ENCODE measurements at regions not wholly inside any gene's neighbourhood (a gene's known extent, or its start where the extent isn't known, plus 50 kb on each side); places are given as distances from the start of the nearest gene placed in this dataset.

DNA sequence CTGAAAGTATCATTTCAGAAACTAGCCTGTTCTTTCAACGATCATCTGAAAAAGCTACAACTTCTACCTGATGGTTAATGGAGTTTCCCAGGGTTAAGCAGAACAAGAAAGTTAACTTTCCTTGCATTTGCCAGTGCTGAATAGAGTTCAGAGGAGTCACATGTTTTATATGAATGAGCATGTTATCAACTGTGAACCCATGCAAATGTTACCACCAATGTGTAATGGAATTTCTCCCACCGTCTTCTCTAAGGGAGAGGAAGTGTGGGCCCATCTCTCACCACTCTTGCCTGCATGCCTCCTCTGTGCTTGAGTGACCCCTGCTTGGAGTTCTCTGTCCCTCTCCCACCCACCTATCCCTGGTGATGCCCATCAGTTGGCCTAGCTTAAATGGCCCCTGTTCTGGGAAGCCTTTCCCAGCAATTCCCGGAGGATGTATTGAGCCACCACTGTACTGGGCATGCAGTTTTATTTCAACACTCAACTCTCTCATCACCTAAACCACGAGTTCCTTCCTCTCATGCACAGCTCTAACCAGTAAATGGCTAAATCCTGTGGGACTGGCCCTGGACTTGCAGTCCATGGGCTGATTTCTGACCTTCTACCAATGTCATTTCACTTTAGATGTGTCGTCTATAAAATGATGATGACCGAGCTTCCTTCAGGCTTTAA, 159.8 kb downstream of the RPAP3 start:
- H3K27ac ChIP-seq: no peak overlapping the region
- TF ChIP-seq, protein P1, sequence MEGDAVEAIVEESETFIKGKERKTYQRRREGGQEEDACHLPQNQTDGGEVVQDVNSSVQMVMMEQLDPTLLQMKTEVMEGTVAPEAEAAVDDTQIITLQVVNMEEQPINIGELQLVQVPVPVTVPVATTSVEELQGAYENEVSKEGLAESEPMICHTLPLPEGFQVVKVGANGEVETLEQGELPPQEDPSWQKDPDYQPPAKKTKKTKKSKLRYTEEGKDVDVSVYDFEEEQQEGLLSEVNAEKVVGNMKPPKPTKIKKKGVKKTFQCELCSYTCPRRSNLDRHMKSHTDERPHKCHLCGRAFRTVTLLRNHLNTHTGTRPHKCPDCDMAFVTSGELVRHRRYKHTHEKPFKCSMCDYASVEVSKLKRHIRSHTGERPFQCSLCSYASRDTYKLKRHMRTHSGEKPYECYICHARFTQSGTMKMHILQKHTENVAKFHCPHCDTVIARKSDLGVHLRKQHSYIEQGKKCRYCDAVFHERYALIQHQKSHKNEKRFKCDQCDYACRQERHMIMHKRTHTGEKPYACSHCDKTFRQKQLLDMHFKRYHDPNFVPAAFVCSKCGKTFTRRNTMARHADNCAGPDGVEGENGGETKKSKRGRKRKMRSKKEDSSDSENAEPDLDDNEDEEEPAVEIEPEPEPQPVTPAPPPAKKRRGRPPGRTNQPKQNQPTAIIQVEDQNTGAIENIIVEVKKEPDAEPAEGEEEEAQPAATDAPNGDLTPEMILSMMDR (IDR thresholded peaks at IDR 0.05): no peak
- no peak for TF ChIP-seq POLR2A (IDR thresholded peaks at IDR 0.05)
- no peaks in the 10 kb centered on the region for H3K9me3 ChIP-seq
- H3K27me3 ChIP-seq: no peaks in the 10 kb centered on the region
- H3K4me3 ChIP-seq (replicated peaks in 1 of 3): no peak overlapping the region
- no peak for DNase-seq
- intact Hi-C loops (cut with DNase I): no loop called here
- WGBS, 2 donors: 73 to 79% methylated on average over 6 of the region's 6 CpGs
- H3K4me1 ChIP-seq: no peaks in the 10 kb centered on the region
- no peaks in the 10 kb centered on the region for H3K36me3 ChIP-seq

DNA sequence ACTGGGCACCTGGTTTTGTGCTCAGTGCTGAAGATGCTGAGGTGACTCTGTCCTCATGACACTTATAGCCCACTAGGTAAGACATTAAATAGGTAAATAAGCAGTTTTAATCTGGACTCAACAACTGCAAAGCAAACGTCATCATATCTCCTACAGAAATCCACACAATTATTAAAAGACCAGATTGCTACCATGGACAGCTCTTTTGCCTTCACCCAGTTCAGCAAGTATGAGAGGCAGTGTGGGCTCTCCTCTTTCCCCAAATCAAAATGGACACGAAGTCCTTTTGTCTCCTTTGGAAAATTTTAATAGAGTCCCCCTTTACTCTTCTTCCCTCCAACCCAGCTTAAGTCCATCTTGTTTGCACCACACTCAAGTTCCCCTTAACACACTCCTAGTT, 171.1 kb downstream of the RPAP3 start:
- H3K36me3 ChIP-seq: no peaks in the 10 kb centered on the region
- H3K27ac ChIP-seq: no peak overlapping the region
- no peak for TF ChIP-seq POLR2A (IDR thresholded peaks at IDR 0.05)
- no peak overlapping the region for H3K4me3 ChIP-seq (replicated peaks in 1 of 3)
- DNase-seq: no peak
- H3K4me1 ChIP-seq: no peaks in the 10 kb centered on the region
- intact Hi-C loops (cut with DNase I): no loop called here
- 8 to 25% methylated on average over 2 of the region's 2 CpGs for WGBS, 2 donors
- no peaks in the 10 kb centered on the region for H3K9me3 ChIP-seq
- no peaks in the 10 kb centered on the region for H3K27me3 ChIP-seq

DNA sequence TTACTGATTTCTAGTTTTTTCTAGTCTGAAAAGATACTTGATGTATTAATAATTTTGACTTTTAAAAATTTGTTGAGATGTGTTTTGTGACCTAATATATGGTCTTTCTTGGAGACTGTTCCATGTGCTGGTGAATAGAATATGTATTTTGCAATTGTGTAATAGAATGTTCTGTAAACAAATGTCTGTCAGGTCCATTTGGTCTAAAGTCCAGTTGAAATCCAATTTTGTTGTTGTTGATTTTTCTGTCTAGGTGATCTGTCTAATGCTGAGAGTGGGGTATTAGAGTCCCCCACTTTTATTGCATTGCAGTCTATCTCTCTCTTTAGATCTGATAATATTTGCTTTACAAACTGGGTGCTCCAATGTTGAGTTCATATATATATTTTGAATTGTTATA, 175.8 kb downstream of the RPAP3 start:
- no peak for TF ChIP-seq POLR2A (IDR thresholded peaks at IDR 0.05)
- TF ChIP-seq, protein P1 (IDR thresholded peaks at IDR 0.05): no peak
- intact Hi-C loops (cut with DNase I): no loop called here

DNA sequence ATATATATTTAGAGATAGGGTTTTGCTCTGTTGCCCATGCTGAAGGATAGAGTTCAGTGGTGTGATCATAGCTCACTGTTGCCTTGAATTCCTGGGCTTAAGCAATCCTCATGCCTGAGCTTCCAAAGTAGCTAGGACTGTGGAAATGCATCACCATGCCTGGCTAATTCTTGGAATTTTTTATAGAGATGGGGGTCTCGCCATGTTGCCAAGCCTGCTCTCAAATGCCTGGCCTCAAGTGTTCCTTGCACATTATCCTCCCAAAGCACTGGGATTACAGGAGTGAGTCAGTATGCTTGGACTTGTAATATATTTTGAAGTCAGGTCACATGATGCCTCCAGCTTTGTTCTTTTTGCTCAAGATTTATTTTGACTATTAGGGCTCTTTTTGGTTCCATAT, 178.0 kb downstream of the RPAP3 start:
- WGBS, 2 donors: 50 to 80% methylated on average over 1 of the region's 1 CpG
- Histone ChIP-seq H3K4me3 (replicated peaks in 1 of 3) (no peak overlapping the region), H3K27ac (no peak overlapping the region), H3K27me3 (no peaks in the 10 kb centered on the region), H3K36me3 (no peaks in the 10 kb centered on the region), H3K9me3 (no peaks in the 10 kb centered on the region), H3K4me1 (no peaks in the 10 kb centered on the region)
- DNase-seq: no peak
- TF ChIP-seq, protein P1 (IDR thresholded peaks at IDR 0.05): no peak
- TF ChIP-seq POLR2A (IDR thresholded peaks at IDR 0.05): no peak
- intact Hi-C loops (cut with DNase I): no loop called here

More for the DNA sequence above, 175.8 kb downstream of the RPAP3 start:
- Histone ChIP-seq H3K27me3 (no peaks in the 10 kb centered on the region), H3K36me3 (no peaks in the 10 kb centered on the region), H3K4me1 (no peaks in the 10 kb centered on the region), H3K27ac (no peak overlapping the region), H3K9me3 (no peaks in the 10 kb centered on the region), H3K4me3 (replicated peaks in 1 of 3) (no peak overlapping the region)
- no peak for DNase-seq

DNA sequence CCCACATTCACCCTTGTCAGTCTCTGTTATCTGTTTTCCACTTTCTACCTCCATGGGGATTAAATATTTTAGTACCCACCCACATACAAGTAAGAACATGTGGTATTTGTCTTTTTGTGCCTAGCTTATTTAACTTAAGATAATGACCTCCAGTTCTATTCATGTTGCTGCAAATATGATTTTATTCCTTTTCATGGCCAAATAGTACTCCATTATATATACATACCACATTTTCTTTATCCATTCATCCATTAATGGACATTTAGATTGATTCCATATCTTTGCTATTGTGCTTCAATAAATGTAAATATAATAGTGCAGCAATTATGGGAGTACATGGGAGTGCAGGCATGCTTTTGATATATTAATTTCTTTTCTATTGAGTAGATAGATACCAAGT, 185.8 kb downstream of the RPAP3 start:
- Histone ChIP-seq H3K9me3 (no peaks in the 10 kb centered on the region), H3K27ac (no peak overlapping the region), H3K4me1 (no peaks in the 10 kb centered on the region), H3K4me3 (replicated peaks in 1 of 3) (no peak overlapping the region), H3K36me3 (no peaks in the 10 kb centered on the region), H3K27me3 (no peaks in the 10 kb centered on the region)
- no peak for DNase-seq
- intact Hi-C loops (cut with DNase I): no loop called here
- TF ChIP-seq POLR2A (IDR thresholded peaks at IDR 0.05): no peak
- TF ChIP-seq, protein P1 (IDR thresholded peaks at IDR 0.05): no peak

DNA sequence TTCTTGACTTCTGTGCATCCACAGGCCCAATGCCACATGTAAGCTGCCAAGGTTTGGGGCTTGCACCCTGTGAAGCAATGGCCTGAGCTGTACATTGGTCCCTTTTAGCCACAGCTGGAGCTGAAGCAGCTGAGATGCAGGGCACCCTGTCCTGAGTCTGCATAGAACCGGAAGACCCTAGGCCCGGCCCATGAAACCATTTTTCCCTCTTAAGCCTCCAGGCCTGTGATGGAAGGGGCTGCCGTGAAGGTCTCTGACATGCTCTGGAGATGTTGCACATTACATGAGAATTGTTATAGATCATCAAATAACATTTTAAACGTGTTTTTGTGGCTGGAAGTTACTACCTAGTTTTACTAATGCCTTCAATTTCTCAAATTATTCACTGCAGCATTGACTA, 188.7 kb downstream of the RPAP3 start:
- no peak overlapping the region for H3K27ac ChIP-seq
- no peaks in the 10 kb centered on the region for H3K27me3 ChIP-seq
- intact Hi-C loops (cut with DNase I): no loop called here
- 74 to 80% methylated on average over 4 of the region's 4 CpGs for WGBS, 2 donors
- DNase-seq: no peak
- TF ChIP-seq, protein P1 (IDR thresholded peaks at IDR 0.05): no peak
- no peak for TF ChIP-seq POLR2A (IDR thresholded peaks at IDR 0.05)
- no peaks in the 10 kb centered on the region for H3K36me3 ChIP-seq
- H3K4me1 ChIP-seq: no peaks in the 10 kb centered on the region
- no peak overlapping the region for H3K4me3 ChIP-seq (replicated peaks in 1 of 3)
- H3K9me3 ChIP-seq: no peaks in the 10 kb centered on the region
